ENCODE measurements at regions not wholly inside any gene's neighbourhood (a gene's known extent, or its start where the extent isn't known, plus 50 kb on each side); places are given as distances from the start of the nearest gene placed in this dataset.

DNA sequence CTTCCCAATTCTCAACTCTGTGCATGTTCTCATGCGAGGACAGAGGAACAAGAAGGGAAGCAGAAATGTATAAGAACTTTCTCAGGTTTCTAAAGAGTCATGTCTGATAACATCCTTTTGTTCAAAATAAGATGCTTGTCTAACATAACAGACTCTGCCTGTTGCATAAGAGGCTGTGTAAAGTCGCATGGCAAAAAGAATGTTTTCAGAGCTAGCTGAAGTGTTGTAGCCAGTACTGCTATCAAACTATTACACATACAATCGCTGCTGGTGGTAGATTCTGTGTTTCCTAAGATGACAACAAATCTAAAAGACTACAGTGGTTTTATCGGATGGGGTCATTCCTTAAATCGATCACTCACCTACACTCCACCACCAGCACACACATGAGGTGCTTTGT, 487.5 kb downstream of the IRS1 start:
- DNase-seq (ENCODE audit: insufficient read length, low spot score) (no peak), FAIRE-seq (no peak)
- TF ChIP-seq PAX5 (IDR thresholded peaks at IDR 0.05; ENCODE audit: insufficient read depth, low read length, severe bottlenecking) (no peak), POU2F2 (IDR thresholded peaks at IDR 0.05; ENCODE audit: low read depth, low read length) (no peak), TAF1 (IDR thresholded peaks at IDR 0.05; ENCODE audit: low read depth, low read length) (no peak), POLR2AphosphoS5 (IDR thresholded peaks at IDR 0.05; ENCODE audit: low read depth, low read length) (no peak), SPI1 (IDR thresholded peaks at IDR 0.05; ENCODE audit: low read depth, low read length) (no peak), POLR2A (IDR thresholded peaks at IDR 0.05; ENCODE audit: low read depth, low read length) (no peak)

DNA sequence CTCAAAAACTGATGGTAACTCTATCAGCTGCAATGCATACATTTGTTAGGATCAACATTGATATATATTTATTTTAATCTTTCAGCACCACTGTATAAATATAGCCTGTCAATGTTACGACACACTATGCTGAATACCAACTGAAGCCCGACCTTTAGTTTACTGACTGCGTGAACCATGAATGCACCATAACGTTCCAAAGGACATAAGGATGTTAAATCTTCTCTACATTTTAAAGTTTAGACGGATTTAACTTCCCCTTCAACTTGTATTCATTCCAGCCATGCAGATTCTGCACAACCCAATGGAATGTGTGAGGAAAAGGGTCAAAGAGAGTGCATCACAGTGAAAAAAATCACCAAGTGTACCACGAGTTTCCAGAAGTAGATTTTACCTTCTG, 489.5 kb downstream of the IRS1 start:
- no peak for FAIRE-seq
- no peak for DNase-seq (ENCODE audit: insufficient read length, low spot score)
- TF ChIP-seq POLR2A (IDR thresholded peaks at IDR 0.05; ENCODE audit: low read depth, low read length) (no peak), PAX5 (IDR thresholded peaks at IDR 0.05; ENCODE audit: insufficient read depth, low read length, severe bottlenecking) (no peak)

DNA sequence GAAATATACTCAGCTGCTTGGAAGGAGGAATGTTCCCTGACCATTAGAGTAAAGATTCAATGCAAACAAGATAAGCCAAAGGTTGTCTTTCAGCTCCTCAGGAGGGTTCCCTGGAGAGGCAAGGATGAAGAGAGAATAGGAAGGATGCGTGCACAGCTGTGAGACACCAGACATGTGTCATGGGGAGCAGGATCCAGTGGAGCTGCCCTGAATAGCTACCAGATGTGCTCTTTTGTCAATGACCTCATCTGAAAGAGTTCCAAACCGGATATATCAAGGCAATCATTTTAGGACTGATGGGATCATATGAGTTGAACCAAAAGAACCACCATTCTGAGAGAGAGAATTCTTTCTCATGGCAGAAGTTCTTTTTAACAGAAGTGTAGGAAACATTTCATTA, 490.6 kb downstream of the IRS1 start:
- TF ChIP-seq TAF1 (IDR thresholded peaks at IDR 0.05; ENCODE audit: low read depth, low read length) (no peak), POLR2A (IDR thresholded peaks at IDR 0.05; ENCODE audit: low read depth, low read length) (no peak), POLR2AphosphoS5 (IDR thresholded peaks at IDR 0.05; ENCODE audit: low read depth, low read length) (no peak), PAX5 (IDR thresholded peaks at IDR 0.05; ENCODE audit: insufficient read depth, low read length, severe bottlenecking) (no peak), POU2F2 (IDR thresholded peaks at IDR 0.05; ENCODE audit: low read depth, low read length) (no peak), SPI1 (IDR thresholded peaks at IDR 0.05; ENCODE audit: low read depth, low read length) (no peak)
- no peak for DNase-seq (ENCODE audit: insufficient read length, low spot score)
- FAIRE-seq, result no peak

DNA sequence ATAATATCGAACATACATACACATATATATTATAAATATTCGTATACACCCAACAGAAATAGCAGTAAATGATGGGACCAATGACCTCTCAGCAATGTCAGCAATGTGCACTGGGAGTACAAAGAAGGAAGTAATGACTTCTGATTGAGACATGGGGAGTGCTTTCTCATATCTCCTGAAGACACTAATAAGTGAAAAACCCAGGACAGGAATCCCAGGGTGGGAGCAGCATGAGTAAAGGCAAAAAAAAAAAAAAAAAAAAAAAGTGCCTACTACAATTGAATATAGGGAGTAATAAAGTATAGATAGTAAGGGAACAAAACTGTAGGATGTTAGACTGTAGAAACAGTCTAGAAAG, 491.3 kb downstream of the IRS1 start:
- DNase-seq (ENCODE audit: insufficient read length, low spot score), result no peak
- FAIRE-seq, result no peak
- no peak for TF ChIP-seq TAF1 (IDR thresholded peaks at IDR 0.05; ENCODE audit: low read depth, low read length)
- no peak for TF ChIP-seq SPI1 (IDR thresholded peaks at IDR 0.05; ENCODE audit: low read depth, low read length)
- TF ChIP-seq POLR2A (IDR thresholded peaks at IDR 0.05; ENCODE audit: low read depth, low read length), result no peak
- TF ChIP-seq POLR2AphosphoS5 (IDR thresholded peaks at IDR 0.05; ENCODE audit: low read depth, low read length), result no peak
- TF ChIP-seq POU2F2 (IDR thresholded peaks at IDR 0.05; ENCODE audit: low read depth, low read length), result no peak
- TF ChIP-seq PAX5 (IDR thresholded peaks at IDR 0.05; ENCODE audit: insufficient read depth, low read length, severe bottlenecking), result no peak

DNA sequence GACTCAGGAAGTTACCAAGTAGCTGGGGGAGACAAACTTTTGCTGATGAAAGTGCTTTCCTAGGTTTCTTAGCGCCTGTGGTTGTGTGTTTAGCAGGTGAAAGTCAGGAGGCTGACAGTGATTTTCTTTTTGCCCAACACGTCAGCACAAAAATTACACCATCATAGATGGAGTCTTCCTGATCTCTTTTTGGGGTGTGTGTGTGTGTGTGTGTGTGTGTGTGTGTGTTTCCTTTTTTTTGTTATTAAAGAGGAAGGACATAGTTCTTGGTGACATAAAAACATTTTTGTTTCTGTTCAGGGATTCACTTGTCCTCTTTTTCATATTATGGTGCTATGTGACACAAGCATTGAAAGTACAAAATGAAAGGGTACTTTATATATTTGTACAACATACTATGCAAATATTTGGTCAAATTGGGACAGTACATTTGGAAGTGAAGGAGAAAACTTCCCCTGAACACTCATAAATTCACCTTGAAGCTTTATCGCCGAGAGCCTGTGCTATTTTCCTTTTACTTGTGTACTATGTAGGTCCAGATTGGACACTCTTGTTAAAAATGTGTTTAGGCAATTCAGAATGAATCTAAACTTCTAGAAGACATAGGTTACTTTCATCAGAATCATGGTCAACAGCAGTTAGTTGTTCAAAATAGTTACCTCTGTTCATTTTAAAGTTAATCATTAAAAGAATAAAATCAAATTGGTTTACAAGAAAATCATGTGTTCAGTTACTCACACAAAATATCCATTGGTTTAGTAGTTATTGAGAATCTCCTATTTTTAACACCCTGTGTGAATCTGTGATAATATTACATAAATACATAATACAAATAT, 491.9 kb downstream of the IRS1 start:
- no peak for TF ChIP-seq POLR2A (IDR thresholded peaks at IDR 0.05; ENCODE audit: low read depth, low read length)
- no peak for TF ChIP-seq SPI1 (IDR thresholded peaks at IDR 0.05; ENCODE audit: low read depth, low read length)
- no peak for TF ChIP-seq TAF1 (IDR thresholded peaks at IDR 0.05; ENCODE audit: low read depth, low read length)
- TF ChIP-seq PAX5 (IDR thresholded peaks at IDR 0.05; ENCODE audit: insufficient read depth, low read length, severe bottlenecking), result no peak
- TF ChIP-seq POLR2AphosphoS5 (IDR thresholded peaks at IDR 0.05; ENCODE audit: low read depth, low read length), result no peak
- no peak for TF ChIP-seq POU2F2 (IDR thresholded peaks at IDR 0.05; ENCODE audit: low read depth, low read length)
- DNase-seq (ENCODE audit: insufficient read length, low spot score), result no peak
- FAIRE-seq, result no peak

DNA sequence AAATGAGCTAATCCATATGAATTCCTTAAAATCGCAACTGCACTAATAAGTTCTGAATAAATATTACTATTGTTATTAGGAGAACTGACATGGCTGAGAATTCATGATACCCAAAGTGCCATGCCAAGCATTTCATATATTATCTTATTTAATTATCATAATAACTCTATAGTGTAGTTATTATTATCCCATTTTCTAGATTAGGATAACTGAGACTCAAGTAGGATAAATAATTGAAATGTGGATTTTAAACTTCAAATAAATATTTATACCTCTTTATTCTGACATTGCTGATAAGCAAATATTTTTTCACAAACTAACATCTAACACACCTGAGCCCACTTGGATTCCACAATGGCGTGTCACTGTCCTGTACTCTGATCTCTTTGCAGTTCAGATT, 492.7 kb downstream of the IRS1 start:
- no peak for DNase-seq (ENCODE audit: insufficient read length, low spot score)
- FAIRE-seq, result no peak
- TF ChIP-seq SPI1 (IDR thresholded peaks at IDR 0.05; ENCODE audit: low read depth, low read length) (no peak), POU2F2 (IDR thresholded peaks at IDR 0.05; ENCODE audit: low read depth, low read length) (no peak), TAF1 (IDR thresholded peaks at IDR 0.05; ENCODE audit: low read depth, low read length) (no peak), PAX5 (IDR thresholded peaks at IDR 0.05; ENCODE audit: insufficient read depth, low read length, severe bottlenecking) (no peak), POLR2A (IDR thresholded peaks at IDR 0.05; ENCODE audit: low read depth, low read length) (no peak), POLR2AphosphoS5 (IDR thresholded peaks at IDR 0.05; ENCODE audit: low read depth, low read length) (no peak)

DNA sequence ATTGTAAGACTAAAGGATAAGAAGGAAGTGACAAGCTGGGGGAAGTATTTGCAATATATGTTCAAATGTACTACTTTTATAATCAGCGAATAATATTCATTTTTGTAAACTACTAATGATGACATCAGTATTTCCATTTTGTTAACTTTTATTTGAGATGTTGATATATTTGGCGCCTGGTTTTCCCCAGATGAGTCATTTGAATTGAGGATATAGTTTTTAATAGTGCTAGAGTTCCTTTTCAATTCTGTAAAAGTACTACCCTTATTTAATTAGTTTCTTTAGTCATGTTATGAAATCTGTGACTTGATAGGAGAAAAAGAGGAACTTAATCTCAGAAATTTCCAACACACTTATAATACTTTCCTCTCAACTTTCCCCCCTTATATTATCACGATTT, 495.3 kb downstream of the IRS1 start:
- TF ChIP-seq SPI1 (IDR thresholded peaks at IDR 0.05; ENCODE audit: low read depth, low read length) (no peak), PAX5 (IDR thresholded peaks at IDR 0.05; ENCODE audit: insufficient read depth, low read length, severe bottlenecking) (no peak), POLR2A (IDR thresholded peaks at IDR 0.05; ENCODE audit: low read depth, low read length) (no peak), POLR2AphosphoS5 (IDR thresholded peaks at IDR 0.05; ENCODE audit: low read depth, low read length) (no peak), POU2F2 (IDR thresholded peaks at IDR 0.05; ENCODE audit: low read depth, low read length) (no peak), TAF1 (IDR thresholded peaks at IDR 0.05; ENCODE audit: low read depth, low read length) (no peak)
- no peak for FAIRE-seq
- no peak for DNase-seq (ENCODE audit: insufficient read length, low spot score)

DNA sequence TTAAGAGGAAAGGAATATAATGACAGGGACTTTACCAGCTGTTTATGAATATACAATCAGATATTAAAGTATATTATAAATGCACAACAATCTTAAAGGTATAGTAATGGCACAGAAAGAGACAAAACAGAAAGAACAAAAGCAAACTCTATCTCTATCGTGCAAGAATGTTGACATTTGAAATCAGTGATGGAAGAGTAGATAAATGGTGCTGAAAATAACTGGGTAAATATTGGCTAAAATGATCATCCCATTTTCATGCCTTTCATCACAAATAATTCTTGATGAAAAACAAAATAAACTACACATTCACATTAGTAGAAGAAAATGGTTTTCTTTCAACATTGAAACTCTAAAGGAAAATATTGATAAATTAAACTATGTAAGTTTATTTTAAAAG, 495.9 kb downstream of the IRS1 start:
- FAIRE-seq (no peak), DNase-seq (ENCODE audit: insufficient read length, low spot score) (no peak)
- TF ChIP-seq POU2F2 (IDR thresholded peaks at IDR 0.05; ENCODE audit: low read depth, low read length) (no peak), PAX5 (IDR thresholded peaks at IDR 0.05; ENCODE audit: insufficient read depth, low read length, severe bottlenecking) (no peak), POLR2A (IDR thresholded peaks at IDR 0.05; ENCODE audit: low read depth, low read length) (no peak), POLR2AphosphoS5 (IDR thresholded peaks at IDR 0.05; ENCODE audit: low read depth, low read length) (no peak), TAF1 (IDR thresholded peaks at IDR 0.05; ENCODE audit: low read depth, low read length) (no peak), SPI1 (IDR thresholded peaks at IDR 0.05; ENCODE audit: low read depth, low read length) (no peak)

DNA sequence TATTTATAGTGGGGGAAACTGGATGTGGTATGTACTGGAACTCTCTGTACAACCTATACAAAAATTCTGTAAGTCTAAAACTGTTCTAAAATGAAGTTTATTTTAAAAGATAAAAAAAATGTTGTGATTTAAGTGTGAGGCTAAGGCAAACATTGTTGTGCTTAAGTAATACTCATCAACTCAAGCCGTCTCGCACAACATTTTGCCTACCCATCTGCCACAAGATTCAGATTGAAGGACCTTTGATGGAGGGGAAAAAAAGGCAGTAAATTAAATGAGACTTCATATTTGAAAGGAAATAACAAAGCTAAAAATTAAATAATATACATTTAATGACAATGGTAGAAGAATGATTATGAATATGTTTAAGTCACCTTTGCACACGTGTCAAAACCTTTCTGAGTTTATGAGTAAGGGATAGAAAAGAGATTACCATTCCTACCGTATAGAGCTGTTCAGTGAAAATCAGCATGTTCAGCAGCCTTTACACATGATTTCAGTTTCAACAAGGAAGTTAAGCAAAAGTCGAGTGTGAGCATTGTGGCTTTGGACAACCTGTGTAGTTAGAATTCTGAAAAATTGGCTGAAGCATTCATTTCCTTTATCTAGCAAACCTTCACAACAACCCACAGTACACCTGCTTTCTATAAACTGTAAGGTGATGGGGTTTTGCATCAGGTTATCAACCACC, 499.3 kb downstream of the IRS1 start:
- TF ChIP-seq SPI1 (IDR thresholded peaks at IDR 0.05; ENCODE audit: low read depth, low read length) (peak; percentile 61), POLR2AphosphoS5 (IDR thresholded peaks at IDR 0.05; ENCODE audit: low read depth, low read length) (no peak), PAX5 (IDR thresholded peaks at IDR 0.05; ENCODE audit: insufficient read depth, low read length, severe bottlenecking) (no peak)
- DNase-seq (ENCODE audit: insufficient read length, low spot score), result no peak
- no peak for FAIRE-seq
